Uterus (tissue), 2 donors: ENCODE measurements at regions not wholly inside any gene's neighbourhood (a gene's known extent, or its start where the extent isn't known, plus 50 kb on each side); places are given as distances from the start of the nearest gene placed in this dataset.

Experiments
- CTCF ChIP-seq, 4 experiments: fragments of 200-600 bp in 2 of 4; fragments of 450-650 bp in 2 of 4; sonication (generic) in 2 of 4; IDR thresholded peaks; one replicate each; pipeline ENCODE4 v1.5.1; 2016 to 2019; ENCODE audit warnings: antibody characterized with exemption in 4 of 4, mild to moderate bottlenecking in 2 of 4, moderate library complexity in 1 of 4
- POLR2A ChIP-seq, 2 donors: fragments of 450-650 bp; IDR thresholded peaks; one replicate each; pipeline ENCODE4 v1.6.1; 2016; ENCODE audit warnings: antibody characterized with exemption in 2 of 2, mild to moderate bottlenecking in 1 of 2, moderate library complexity in 1 of 2

- TF ChIP-seq POLR2A (IDR thresholded peaks at IDR 0.05) (no peak), CTCF (IDR thresholded peaks at IDR 0.05) (no peak)
Measured at GRCh38 chr6:50549026-50549425, 164.3 kb upstream of the TFAP2D start.
